Caco-2 (cell line): ENCODE measurements at regions not wholly inside any gene's neighbourhood (a gene's known extent, or its start where the extent isn't known, plus 50 kb on each side); places are given as distances from the start of the nearest gene placed in this dataset.

Experiments
- BruUV-seq: library from RNA; stranded (reverse); fragments of 400-500 nt; replicated peaks from 2 replicates; lab custom pipeline; 2021; lab: Mats Ljungman, UMichigan
- CTCF ChIA-PET: fragments of 300-600 bp; sonication (Branson Sonifier 250); formaldehyde crosslinking; loops from one replicate; lab custom pipeline; 2022; ENCODE audit warnings: antibody characterized with exemption; lab: Charles Lee
- POLR2A ChIA-PET: fragments of 300-600 bp; sonication (Branson Sonifier 250); formaldehyde crosslinking; loops from one replicate; lab custom pipeline; 2022; ENCODE audit warnings: antibody characterized with exemption; lab: Charles Lee
- DNase-seq, 2 experiments: peaks; one replicate each; pipeline versions ENCODE4 v3.0.0 to v3.0.0-alpha.2; 2020 to 2022
- H3K27me3 ChIP-seq: replicated peaks from 2 replicates; pipeline ENCODE4 v1.6.0; 2011; ENCODE audit warnings: low read length; ENCODE audit not compliant: control insufficient read depth, insufficient read depth
- H3K36me3 ChIP-seq: 2 replicates; pipeline ENCODE4 v1.5.1; 2011; ENCODE audit warnings: low read length; ENCODE audit not compliant: control insufficient read depth, insufficient read depth
- H3K4me1 ChIP-seq: fragments of 250-450 bp; sonication (Bioruptor Pico); 2 replicates; pipeline ENCODE4 v1.5.1; 2020; ENCODE audit warnings: mild to moderate bottlenecking
- H3K4me3 ChIP-seq: 2 replicates; pipeline ENCODE4 v1.5.1; 2011; ENCODE audit warnings: low read depth, mild to moderate bottlenecking, control low read depth, low read length
- H3K9me3 ChIP-seq: fragments of 250-450 bp; sonication (Bioruptor Pico); 2 replicates; pipeline ENCODE4 v1.5.1; 2020; ENCODE audit warnings: mild to moderate bottlenecking, moderate library complexity
- H3K27ac Mint-ChIP-seq: one replicate; pipeline ENCODE4 v1.8.0; 2022; ENCODE audit warnings: mixed read lengths; ENCODE audit not compliant: unreplicated experiment
- H3K27me3 Mint-ChIP-seq: one replicate; pipeline ENCODE4 v1.8.0; 2022; ENCODE audit warnings: mixed read lengths; ENCODE audit not compliant: insufficient read depth, unreplicated experiment
- H3K36me3 Mint-ChIP-seq: one replicate; pipeline ENCODE4 v1.8.0; 2022; ENCODE audit warnings: mild to moderate bottlenecking, mixed read lengths; ENCODE audit not compliant: insufficient read depth, unreplicated experiment
- H3K4me1 Mint-ChIP-seq: one replicate; pipeline ENCODE4 v1.8.0; 2022; ENCODE audit warnings: low read depth, mixed read lengths; ENCODE audit not compliant: unreplicated experiment
- H3K4me3 Mint-ChIP-seq: one replicate; pipeline ENCODE4 v1.8.0; 2022; ENCODE audit warnings: mild to moderate bottlenecking, moderate library complexity, mixed read lengths; ENCODE audit not compliant: unreplicated experiment
- H3K9me3 Mint-ChIP-seq: one replicate; pipeline ENCODE4 v1.8.0; 2022; ENCODE audit warnings: mixed read lengths; ENCODE audit not compliant: unreplicated experiment
- intact Hi-C: fragments of 100-400 bp; cut with micrococcal nuclease; formaldehyde crosslinking; loops from one replicate; pipeline ENCODE4 v1.10.0; 2022; ENCODE audit not compliant: unreplicated experiment
- TF ChIP-seq, protein P1 (sequence below), 2 experiments: fragments of 200-600 bp in 1 of 2; IDR thresholded peaks; 1 replicate in 1 of 2; 2 replicates in 1 of 2; pipeline versions ENCODE4 v1.5.1 to v1.8.0; 2011 to 2022; ENCODE audit warnings: antibody characterized with exemption in 1 of 2, control low read depth in 1 of 2, inconsistent platforms in 1 of 2, low read depth in 1 of 2, low read length in 1 of 2, mild to moderate bottlenecking in 1 of 2, moderate library complexity in 1 of 2; ENCODE audit not compliant: insufficient read depth in 1 of 2, severe bottlenecking in 1 of 2, unreplicated experiment in 1 of 2

DNA sequence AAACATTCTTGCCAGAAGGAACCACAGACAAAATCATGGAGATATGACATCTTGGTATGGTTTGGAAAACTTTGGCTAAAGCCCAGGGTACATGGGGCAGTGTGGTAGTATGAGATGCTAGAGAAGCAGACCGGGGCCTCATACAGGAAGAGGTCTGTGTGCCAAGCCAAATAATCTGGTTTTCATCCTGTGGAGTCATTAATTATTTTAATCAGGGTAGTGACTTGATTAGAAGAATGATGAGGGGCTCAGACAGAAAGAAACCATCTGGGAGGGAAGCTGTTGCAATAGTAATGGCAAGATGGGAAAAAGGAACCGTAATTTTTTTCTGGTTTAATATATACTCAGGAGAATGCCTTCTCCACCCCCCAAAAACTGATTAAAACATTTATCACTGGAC is 318.0 kb downstream of the BRINP2 start:
- TF ChIP-seq, protein P1, sequence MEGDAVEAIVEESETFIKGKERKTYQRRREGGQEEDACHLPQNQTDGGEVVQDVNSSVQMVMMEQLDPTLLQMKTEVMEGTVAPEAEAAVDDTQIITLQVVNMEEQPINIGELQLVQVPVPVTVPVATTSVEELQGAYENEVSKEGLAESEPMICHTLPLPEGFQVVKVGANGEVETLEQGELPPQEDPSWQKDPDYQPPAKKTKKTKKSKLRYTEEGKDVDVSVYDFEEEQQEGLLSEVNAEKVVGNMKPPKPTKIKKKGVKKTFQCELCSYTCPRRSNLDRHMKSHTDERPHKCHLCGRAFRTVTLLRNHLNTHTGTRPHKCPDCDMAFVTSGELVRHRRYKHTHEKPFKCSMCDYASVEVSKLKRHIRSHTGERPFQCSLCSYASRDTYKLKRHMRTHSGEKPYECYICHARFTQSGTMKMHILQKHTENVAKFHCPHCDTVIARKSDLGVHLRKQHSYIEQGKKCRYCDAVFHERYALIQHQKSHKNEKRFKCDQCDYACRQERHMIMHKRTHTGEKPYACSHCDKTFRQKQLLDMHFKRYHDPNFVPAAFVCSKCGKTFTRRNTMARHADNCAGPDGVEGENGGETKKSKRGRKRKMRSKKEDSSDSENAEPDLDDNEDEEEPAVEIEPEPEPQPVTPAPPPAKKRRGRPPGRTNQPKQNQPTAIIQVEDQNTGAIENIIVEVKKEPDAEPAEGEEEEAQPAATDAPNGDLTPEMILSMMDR (IDR thresholded peaks at IDR 0.05; ENCODE audit: insufficient read depth in 1 of 2, low read depth in 1 of 2, low read length in 1 of 2, severe bottlenecking in 1 of 2, unreplicated experiment in 1 of 2) = no peak
- no peak for DNase-seq
- Histone ChIP-seq H3K36me3 (no peaks in the 10 kb centered on the region), H3K4me3 (no peak overlapping the region), H3K27me3 (no peaks in the 10 kb centered on the region), H3K4me1 (no peaks in the 10 kb centered on the region), H3K9me3 (no peaks in the 10 kb centered on the region)
- no peak overlapping the region for H3K27ac Mint-ChIP-seq
- no peaks in the 10 kb centered on the region for H3K36me3 Mint-ChIP-seq
- POLR2A ChIA-PET = no interaction called here
- no peak overlapping the region for H3K4me3 Mint-ChIP-seq
- H3K27me3 Mint-ChIP-seq = peaks cover 10% of the 10 kb centered on the region
- H3K4me1 Mint-ChIP-seq = no peaks in the 10 kb centered on the region
- intact Hi-C loops = no loop called here
- BruUV-seq = no TSS peak
- H3K9me3 Mint-ChIP-seq = no peaks in the 10 kb centered on the region
- CTCF ChIA-PET = no interaction called here

DNA sequence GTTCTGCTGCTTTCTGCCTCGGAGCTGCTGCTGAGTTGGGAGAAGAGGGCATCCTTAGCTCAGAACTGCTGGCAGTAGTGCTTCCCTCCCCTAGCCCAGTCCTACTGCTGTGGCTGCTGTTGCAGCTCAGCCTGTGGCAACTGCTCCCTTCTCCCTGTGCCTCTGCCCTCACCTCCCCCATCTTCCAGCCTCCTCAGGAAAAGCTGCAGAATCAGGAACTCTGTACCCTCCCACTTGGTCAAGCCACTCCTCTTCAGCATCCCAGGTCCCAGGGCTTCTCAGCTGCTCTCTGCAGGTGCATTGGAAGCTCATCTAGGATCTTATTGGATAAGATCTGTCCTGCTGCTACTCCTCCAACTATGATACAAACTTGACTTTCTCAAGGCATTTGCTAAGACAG is 316.7 kb downstream of the BRINP2 start:
- Mint-ChIP-seq H3K9me3 (no peaks in the 10 kb centered on the region), H3K27me3 (peaks cover 13% of the 10 kb centered on the region), H3K36me3 (no peaks in the 10 kb centered on the region), H3K4me3 (no peak overlapping the region), H3K27ac (no peak overlapping the region), H3K4me1 (no peaks in the 10 kb centered on the region)
- ChIA-PET CTCF (no interaction called here), POLR2A (no interaction called here)
- H3K4me3 ChIP-seq = no peak overlapping the region
- no peaks in the 10 kb centered on the region for H3K36me3 ChIP-seq
- H3K9me3 ChIP-seq = no peaks in the 10 kb centered on the region
- intact Hi-C loops = no loop called here
- TF ChIP-seq, protein P1 (IDR thresholded peaks at IDR 0.05; ENCODE audit: insufficient read depth in 1 of 2, low read depth in 1 of 2, low read length in 1 of 2, severe bottlenecking in 1 of 2, unreplicated experiment in 1 of 2) = no peak
- DNase-seq = no peak
- no TSS peak for BruUV-seq
- no peaks in the 10 kb centered on the region for H3K4me1 ChIP-seq
- no peaks in the 10 kb centered on the region for H3K27me3 ChIP-seq

DNA sequence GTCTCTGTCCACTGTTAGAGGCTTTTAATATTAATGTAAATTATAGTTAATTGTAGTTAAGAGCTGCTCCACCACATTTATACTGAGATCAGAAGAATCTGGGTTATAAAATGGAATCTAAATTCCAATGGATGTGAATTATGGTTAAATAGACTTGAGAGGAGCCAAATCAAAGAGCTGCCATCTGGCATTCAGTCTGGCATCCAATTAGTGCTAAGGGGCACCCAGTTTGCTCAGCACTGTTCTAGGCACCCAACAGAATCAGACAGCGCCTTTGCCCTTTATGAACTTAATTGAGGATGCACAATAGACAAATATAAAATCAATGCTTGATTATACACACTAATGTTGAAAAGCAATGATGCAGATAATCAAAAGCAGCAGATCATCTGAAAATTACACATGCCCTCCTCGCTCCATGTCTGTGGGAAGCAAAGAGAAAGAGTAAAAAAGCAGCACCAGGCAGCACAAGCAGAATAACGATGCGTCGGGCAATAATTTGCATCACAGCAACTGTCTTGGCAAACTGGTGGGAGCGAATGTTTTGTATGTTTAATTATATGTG is 310.1 kb downstream of the BRINP2 start:
- no peaks in the 10 kb centered on the region for H3K36me3 ChIP-seq
- TF ChIP-seq, protein P1 (IDR thresholded peaks at IDR 0.05; ENCODE audit: insufficient read depth in 1 of 2, low read depth in 1 of 2, low read length in 1 of 2, severe bottlenecking in 1 of 2, unreplicated experiment in 1 of 2) = no peak
- 0 out of 2 replicates have a peak, but pooled peaks cover 2% of the 10 kb centered on the region for H3K27me3 ChIP-seq
- H3K27ac Mint-ChIP-seq = no peak overlapping the region
- CTCF ChIA-PET = no interaction called here
- H3K4me3 Mint-ChIP-seq = no peak overlapping the region
- no TSS peak for BruUV-seq
- no peak overlapping the region for H3K4me3 ChIP-seq
- DNase-seq = no peak
- H3K4me1 Mint-ChIP-seq = no peaks in the 10 kb centered on the region
- no peaks in the 10 kb centered on the region for H3K36me3 Mint-ChIP-seq
- peaks cover 9% of the 10 kb centered on the region for H3K27me3 Mint-ChIP-seq
- intact Hi-C loops = no loop called here
- H3K9me3 ChIP-seq = no peaks in the 10 kb centered on the region
- POLR2A ChIA-PET = no interaction called here
- no peaks in the 10 kb centered on the region for H3K9me3 Mint-ChIP-seq
- H3K4me1 ChIP-seq = no peaks in the 10 kb centered on the region
